ENCODE measurements at regions not wholly inside any gene's neighbourhood (a gene's known extent, or its start where the extent isn't known, plus 50 kb on each side); places are given as distances from the start of the nearest gene placed in this dataset.
"Not testable (repeated sequence)": the region's sequence is repeated elsewhere in the genome, so short reads cannot be mapped to it uniquely, and the experiment has no call there.

DNA sequence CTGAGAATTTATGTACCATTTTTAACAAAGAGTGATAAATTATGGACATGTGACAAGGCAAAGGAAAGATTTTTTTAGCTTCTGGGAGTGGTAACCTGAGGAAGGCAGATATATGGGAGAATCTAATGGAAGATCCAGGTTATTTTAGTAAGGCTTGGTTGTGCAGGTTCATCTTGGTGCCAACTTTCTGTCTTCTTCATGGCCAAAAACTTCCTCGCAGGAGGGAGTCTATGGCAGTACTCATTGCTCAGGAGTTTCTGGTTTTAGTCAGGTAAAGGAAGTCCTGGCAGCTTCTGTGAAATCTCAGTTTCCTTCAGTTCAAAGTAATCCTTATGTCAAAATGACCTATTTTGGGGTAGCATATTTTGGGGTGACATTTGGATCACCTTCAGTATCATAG is 248.3 kb upstream of the KCNN2 start:
- DNase-seq: no peak
- Mint-ChIP-seq H3K9me3 (peaks cover 8% of the 10 kb centered on the region), H3K27me3 (ENCODE audit: low read depth) (no peaks in the 10 kb centered on the region), H3K4me3 (no peak overlapping the region), H3K27ac (no peak overlapping the region), H3K4me1 (ENCODE audit: low read depth) (no peaks in the 10 kb centered on the region), H3K36me3 (ENCODE audit: low read depth) (no peaks in the 10 kb centered on the region)
- intact Hi-C loops (cut with micrococcal nuclease): no loop called here
- CTCF ChIA-PET: no interaction called here

DNA sequence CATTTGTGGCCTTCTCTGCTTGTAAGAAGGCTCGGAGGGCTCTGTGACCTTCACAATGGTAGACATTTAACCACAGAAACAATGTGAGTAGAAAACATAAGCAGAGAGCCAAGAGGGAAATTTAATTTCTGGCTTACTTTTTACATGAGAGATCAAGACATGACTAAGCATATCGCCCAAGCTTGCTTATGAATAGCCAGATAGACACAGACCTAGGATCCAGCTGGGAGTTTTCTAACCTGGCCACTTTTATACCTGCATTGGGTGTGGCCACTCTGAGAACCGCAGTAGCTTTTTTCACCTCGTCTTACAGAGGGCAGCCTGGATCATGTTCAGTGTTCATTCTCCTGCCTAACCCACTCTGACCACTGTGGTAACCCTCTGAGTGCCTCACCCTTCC is 244.9 kb upstream of the KCNN2 start:
- Mint-ChIP-seq H3K27me3 (ENCODE audit: low read depth) (no peaks in the 10 kb centered on the region), H3K27ac (no peak overlapping the region), H3K9me3 (peaks cover 2% of the 10 kb centered on the region), H3K4me1 (ENCODE audit: low read depth) (no peaks in the 10 kb centered on the region), H3K4me3 (no peak overlapping the region), H3K36me3 (ENCODE audit: low read depth) (no peaks in the 10 kb centered on the region)
- DNase-seq: no peak
- CTCF ChIA-PET: no interaction called here
- intact Hi-C loops (cut with micrococcal nuclease): no loop called here

DNA sequence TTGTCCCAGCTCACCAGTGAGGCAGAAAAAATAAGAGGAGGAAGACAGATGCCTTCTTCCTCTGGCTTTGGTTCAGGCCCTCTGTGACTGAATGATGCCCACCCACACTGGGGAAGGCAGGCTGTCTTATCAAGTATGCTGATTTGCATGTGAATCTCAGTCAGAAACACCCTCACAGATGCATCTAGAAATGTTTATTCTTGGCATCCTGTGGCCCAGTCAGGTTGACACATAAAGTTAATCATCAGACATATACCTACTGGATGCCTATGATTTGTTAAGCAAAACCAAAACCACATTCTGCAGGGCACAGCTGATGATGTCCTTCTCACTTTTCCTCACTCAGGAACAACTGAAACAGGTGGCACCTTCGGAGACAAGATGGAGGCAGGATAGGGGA is 243.4 kb upstream of the KCNN2 start:
- Mint-ChIP-seq H3K9me3 (no peaks in the 10 kb centered on the region), H3K27me3 (ENCODE audit: low read depth) (no peaks in the 10 kb centered on the region), H3K36me3 (ENCODE audit: low read depth) (no peaks in the 10 kb centered on the region), H3K4me1 (ENCODE audit: low read depth) (no peaks in the 10 kb centered on the region), H3K4me3 (no peak overlapping the region), H3K27ac (no peak overlapping the region)
- intact Hi-C loops (cut with micrococcal nuclease): no loop called here
- CTCF ChIA-PET: no interaction called here
- DNase-seq: no peak

DNA sequence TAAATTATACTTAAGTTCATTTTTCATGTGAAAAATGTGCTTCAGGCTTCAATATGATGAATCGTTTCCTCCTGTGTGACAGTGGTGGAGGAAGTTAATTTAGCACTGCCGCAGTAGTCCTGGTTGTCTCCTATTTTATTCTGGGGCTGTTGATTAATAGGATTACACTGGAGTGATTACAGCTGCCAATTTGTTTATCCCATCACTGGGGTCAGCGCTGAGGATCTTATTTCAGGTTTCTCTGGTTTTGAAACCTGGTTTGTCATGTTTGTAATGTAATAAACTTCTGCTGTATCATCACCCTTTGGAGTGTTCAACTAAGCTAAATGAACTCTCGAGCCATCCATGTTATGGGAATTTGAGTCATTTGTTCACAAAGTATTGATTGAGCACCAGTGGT is 241.7 kb upstream of the KCNN2 start:
- H3K27ac Mint-ChIP-seq: no peak overlapping the region

DNA sequence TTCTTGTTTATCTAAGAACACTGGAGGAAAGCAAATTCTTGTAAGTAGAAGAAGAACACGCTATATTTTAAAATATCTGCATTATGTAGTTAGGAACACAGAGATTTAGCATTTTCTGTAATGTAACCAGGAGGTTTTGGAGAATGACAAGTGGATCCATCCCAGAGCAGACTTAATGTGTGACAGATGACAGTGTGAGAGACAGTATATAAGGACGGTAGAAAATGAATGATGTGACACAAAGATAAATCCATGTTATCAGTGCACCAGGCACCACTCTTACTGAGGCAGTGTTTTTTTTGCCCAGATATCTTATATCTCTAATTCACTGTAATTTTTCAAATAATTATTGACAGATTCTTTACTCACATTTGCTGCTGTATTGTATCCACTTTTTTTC is 239.0 kb upstream of the KCNN2 start:
- Mint-ChIP-seq H3K4me1 (ENCODE audit: low read depth) (no peaks in the 10 kb centered on the region), H3K9me3 (peaks cover 3% of the 10 kb centered on the region), H3K27ac (no peak overlapping the region), H3K27me3 (ENCODE audit: low read depth) (no peaks in the 10 kb centered on the region), H3K4me3 (no peak overlapping the region), H3K36me3 (ENCODE audit: low read depth) (no peaks in the 10 kb centered on the region)
- DNase-seq: no peak
- CTCF ChIA-PET: no interaction called here
- intact Hi-C loops (cut with micrococcal nuclease): no loop called here

More for the DNA sequence above, 241.7 kb upstream of the KCNN2 start:
- Mint-ChIP-seq H3K4me1 (ENCODE audit: low read depth) (no peaks in the 10 kb centered on the region), H3K4me3 (no peak overlapping the region), H3K9me3 (no peaks in the 10 kb centered on the region), H3K27me3 (ENCODE audit: low read depth) (no peaks in the 10 kb centered on the region), H3K36me3 (ENCODE audit: low read depth) (no peaks in the 10 kb centered on the region)
- CTCF ChIA-PET: no interaction called here
- intact Hi-C loops (cut with micrococcal nuclease): no loop called here
- DNase-seq: no peak

DNA sequence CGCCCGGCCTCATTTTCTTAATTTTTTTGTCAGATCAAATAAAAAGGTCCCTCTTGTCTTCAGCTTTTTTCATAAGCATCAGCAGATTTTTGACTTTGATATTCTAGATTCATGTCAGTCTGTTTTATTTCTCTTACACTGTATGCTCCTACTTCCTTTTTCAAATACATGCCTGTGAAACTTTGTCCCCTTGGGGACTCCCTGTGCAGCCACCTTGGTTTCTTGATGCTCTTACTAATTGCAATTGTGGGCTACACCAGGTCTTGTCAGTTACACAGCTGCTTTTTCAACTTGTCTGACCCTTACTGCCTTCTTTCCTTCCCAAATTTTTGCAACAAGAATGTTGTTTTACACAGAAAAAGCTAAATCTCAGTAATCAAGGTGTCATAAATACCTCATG is 238.2 kb upstream of the KCNN2 start:
- H3K9me3 Mint-ChIP-seq: peaks cover 3% of the 10 kb centered on the region
- no peaks in the 10 kb centered on the region for H3K36me3 Mint-ChIP-seq (ENCODE audit: low read depth)
- no peak overlapping the region for H3K4me3 Mint-ChIP-seq
- DNase-seq: no peak
- H3K27ac Mint-ChIP-seq: no peak overlapping the region
- no peaks in the 10 kb centered on the region for H3K27me3 Mint-ChIP-seq (ENCODE audit: low read depth)
- H3K4me1 Mint-ChIP-seq (ENCODE audit: low read depth): no peaks in the 10 kb centered on the region
- CTCF ChIA-PET: no interaction called here
- intact Hi-C loops (cut with micrococcal nuclease): no loop called here

DNA sequence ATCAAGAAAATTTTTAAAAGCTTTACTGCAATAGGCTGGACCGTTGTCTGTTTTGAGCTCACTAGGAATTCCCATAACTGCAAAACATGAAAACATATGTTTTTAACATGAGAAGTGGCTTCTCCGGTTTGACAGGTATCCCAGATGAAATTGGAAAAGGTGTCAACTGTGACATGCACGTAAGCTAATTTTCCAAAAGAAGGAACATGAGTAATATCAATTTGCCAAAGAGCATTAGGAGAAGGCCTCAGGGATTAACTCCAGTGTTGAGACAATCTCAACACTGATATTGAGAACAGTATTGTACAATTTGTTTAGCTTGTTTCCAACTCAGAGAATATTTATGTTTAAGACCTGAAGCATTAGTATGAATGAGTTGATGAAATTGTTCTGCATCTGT is 215.5 kb upstream of the KCNN2 start:
- CTCF ChIA-PET: no interaction called here
- intact Hi-C loops (cut with micrococcal nuclease): no loop called here
- H3K27me3 Mint-ChIP-seq (ENCODE audit: low read depth): no peaks in the 10 kb centered on the region
- no peaks in the 10 kb centered on the region for H3K4me1 Mint-ChIP-seq (ENCODE audit: low read depth)
- peaks cover 30% of the 10 kb centered on the region for H3K9me3 Mint-ChIP-seq
- H3K27ac Mint-ChIP-seq: no peak overlapping the region
- no peaks in the 10 kb centered on the region for H3K36me3 Mint-ChIP-seq (ENCODE audit: low read depth)
- DNase-seq: no peak
- no peak overlapping the region for H3K4me3 Mint-ChIP-seq

DNA sequence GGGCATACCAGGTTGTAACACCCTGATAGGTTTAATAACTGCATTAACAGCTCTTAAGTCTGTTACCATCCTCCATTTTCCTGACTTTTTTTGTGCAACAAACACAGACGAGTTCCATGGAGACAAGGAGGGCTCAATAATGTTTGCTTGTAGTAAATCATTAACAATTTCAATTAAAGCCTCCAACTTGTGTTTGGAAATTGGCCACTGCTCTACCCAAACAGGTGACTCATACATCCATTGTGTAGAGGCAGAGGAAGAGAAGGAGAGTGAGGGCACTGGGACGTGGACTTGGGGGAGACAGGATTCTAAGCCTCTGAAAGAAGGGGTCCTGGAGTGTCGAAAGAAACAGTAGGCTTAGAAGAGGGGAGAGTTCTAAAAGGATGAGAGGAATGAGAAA is 213.6 kb upstream of the KCNN2 start:
- DNase-seq: no peak
- no peaks in the 10 kb centered on the region for H3K27me3 Mint-ChIP-seq (ENCODE audit: low read depth)
- CTCF ChIA-PET: no interaction called here
- intact Hi-C loops (cut with micrococcal nuclease): no loop called here
- no peaks in the 10 kb centered on the region for H3K4me1 Mint-ChIP-seq (ENCODE audit: low read depth)
- no peak overlapping the region for H3K4me3 Mint-ChIP-seq
- no peaks in the 10 kb centered on the region for H3K36me3 Mint-ChIP-seq (ENCODE audit: low read depth)
- H3K9me3 Mint-ChIP-seq: peaks cover 36% of the 10 kb centered on the region
- H3K27ac Mint-ChIP-seq: no peak overlapping the region

DNA sequence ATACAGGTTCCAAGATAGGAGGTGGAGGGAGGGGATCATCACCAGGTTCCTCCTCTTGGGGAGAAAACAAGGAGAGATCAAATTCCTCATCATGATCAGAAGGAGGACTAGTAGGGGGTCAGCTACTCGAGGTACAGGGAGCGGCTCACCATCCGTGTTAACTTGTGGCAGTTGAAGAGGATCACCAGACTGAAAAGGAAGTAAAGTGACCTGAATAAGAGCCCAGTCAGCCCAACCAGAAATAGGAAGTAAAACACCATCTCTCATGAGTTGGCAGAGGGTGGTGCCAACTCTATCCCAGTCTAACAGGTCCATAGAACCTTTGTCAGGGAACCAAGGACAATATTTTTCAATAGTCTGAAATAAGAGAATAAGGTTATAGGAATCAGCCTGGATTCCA is 213.1 kb upstream of the KCNN2 start:
- DNase-seq; H3K27me3 Mint-ChIP-seq (ENCODE audit: low read depth); H3K4me1 Mint-ChIP-seq (ENCODE audit: low read depth); intact Hi-C loops (cut with micrococcal nuclease); CTCF ChIA-PET; H3K4me3 Mint-ChIP-seq; H3K36me3 Mint-ChIP-seq (ENCODE audit: low read depth); H3K27ac Mint-ChIP-seq: not testable (repeated sequence)
- peaks cover 36% of the 10 kb centered on the region for H3K9me3 Mint-ChIP-seq

DNA sequence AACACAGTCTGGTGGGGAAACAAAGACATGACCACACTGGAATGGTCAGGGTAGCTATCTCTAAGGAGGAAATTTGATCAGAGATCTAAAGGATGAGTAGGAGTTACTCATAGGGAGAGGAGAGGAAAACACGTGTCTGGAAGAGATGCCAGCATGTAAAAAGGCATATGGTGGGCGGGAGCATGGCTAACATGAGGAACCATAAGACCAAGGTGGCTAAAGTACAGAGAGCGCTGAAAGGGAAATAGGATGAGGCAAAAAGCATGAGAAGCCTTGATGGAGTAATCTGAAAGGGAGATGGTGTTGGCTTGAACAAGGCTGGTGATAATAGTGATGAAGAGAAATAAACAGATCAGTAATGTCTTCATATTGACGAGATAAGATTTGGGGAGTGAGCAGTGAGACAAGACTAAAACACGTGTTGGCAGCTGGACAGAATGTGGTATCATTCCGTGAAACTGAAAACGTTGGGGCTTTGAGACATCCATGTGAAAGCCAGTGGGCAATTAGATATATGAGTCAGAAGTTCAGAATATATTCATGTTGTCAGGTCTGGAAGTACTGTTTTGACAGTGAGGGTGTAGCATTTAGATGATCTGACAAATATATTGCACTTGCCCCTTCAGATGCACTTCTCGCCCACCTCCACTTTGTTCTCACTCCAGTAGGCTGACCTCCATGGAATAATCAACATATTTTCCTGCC is 209.1 kb upstream of the KCNN2 start:
- no peaks in the 10 kb centered on the region for H3K36me3 Mint-ChIP-seq (ENCODE audit: low read depth)
- CTCF ChIA-PET: no interaction called here
- no peak overlapping the region for H3K4me3 Mint-ChIP-seq
- H3K9me3 Mint-ChIP-seq: peaks cover 41% of the 10 kb centered on the region
- no peaks in the 10 kb centered on the region for H3K27me3 Mint-ChIP-seq (ENCODE audit: low read depth)
- DNase-seq: no peak
- H3K27ac Mint-ChIP-seq: no peak overlapping the region
- intact Hi-C loops (cut with micrococcal nuclease): no loop called here
- H3K4me1 Mint-ChIP-seq (ENCODE audit: low read depth): no peaks in the 10 kb centered on the region

DNA sequence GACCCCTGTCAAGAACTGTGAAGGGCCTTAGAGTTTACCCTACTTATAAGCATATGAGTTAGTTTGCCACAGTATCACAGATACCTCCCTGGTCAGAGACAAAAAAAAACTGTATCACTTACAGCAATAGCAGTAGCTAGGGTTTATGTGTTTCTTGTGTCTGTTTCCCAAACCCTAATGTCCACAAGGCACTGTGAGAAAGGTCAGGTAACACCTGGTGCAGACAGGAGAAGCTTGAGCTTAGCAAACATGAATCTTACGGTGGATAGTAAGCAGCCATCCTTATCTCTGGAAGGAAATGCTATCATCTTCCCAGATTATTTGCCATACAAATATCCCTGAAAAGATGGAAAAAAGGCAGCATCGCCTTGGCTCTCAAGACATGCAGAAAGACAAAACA is 208.5 kb upstream of the KCNN2 start:
- H3K27me3 Mint-ChIP-seq (ENCODE audit: low read depth): no peaks in the 10 kb centered on the region
- intact Hi-C loops (cut with micrococcal nuclease): no loop called here
- H3K4me1 Mint-ChIP-seq (ENCODE audit: low read depth): no peaks in the 10 kb centered on the region
- DNase-seq: no peak
- no peak overlapping the region for H3K27ac Mint-ChIP-seq
- H3K36me3 Mint-ChIP-seq (ENCODE audit: low read depth): no peaks in the 10 kb centered on the region
- H3K9me3 Mint-ChIP-seq: peaks cover 36% of the 10 kb centered on the region
- CTCF ChIA-PET: no interaction called here
- no peak overlapping the region for H3K4me3 Mint-ChIP-seq

DNA sequence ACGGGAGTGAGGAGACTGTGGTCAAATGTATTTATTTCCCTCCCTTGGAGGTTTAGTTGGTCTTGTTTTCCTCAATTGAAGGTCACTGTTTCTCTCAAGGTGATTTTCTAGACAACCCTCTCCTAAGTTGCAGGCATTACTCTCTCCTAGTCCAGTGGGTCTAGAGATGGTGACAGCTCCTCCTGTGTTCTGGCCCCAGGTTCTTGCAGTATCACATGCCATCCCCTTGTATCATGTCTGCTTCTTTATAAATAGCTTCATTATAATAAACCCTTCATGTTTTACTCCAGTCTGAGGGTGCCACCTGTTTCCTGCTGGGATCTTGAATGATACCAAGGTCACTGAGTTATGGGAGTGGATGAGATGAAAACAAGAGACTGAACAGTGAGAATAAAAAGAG is 208.0 kb upstream of the KCNN2 start:
- Mint-ChIP-seq H3K4me3 (no peak overlapping the region), H3K4me1 (ENCODE audit: low read depth) (no peaks in the 10 kb centered on the region), H3K9me3 (peaks cover 33% of the 10 kb centered on the region), H3K27ac (no peak overlapping the region), H3K27me3 (ENCODE audit: low read depth) (no peaks in the 10 kb centered on the region), H3K36me3 (ENCODE audit: low read depth) (no peaks in the 10 kb centered on the region)
- CTCF ChIA-PET: no interaction called here
- DNase-seq: no peak
- intact Hi-C loops (cut with micrococcal nuclease): no loop called here

DNA sequence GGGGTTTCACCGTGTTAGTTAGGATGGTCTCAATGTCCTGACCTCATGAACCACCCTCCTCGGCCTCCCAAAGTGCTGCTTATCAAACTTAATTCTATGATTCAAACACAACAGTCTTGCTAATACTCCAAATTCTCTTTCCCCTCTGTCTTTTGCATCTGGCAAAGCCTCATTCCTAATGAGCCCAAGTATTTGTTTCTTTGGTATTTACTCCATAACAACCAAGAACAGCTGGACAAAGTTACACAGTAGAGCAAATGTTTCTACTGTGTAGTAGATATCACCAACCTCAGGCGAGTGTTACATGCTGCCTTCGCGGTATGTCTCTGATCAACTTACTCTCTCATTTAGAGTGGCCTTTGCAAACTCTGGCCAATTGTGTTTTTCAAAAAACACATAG is 195.8 kb upstream of the KCNN2 start:
- no peak overlapping the region for H3K27ac Mint-ChIP-seq
- peaks cover 7% of the 10 kb centered on the region for H3K9me3 Mint-ChIP-seq
- CTCF ChIA-PET: no interaction called here
- no peaks in the 10 kb centered on the region for H3K36me3 Mint-ChIP-seq (ENCODE audit: low read depth)
- intact Hi-C loops (cut with micrococcal nuclease): no loop called here
- H3K4me1 Mint-ChIP-seq (ENCODE audit: low read depth): no peaks in the 10 kb centered on the region
- no peak for DNase-seq
- H3K4me3 Mint-ChIP-seq: no peak overlapping the region
- H3K27me3 Mint-ChIP-seq (ENCODE audit: low read depth): no peaks in the 10 kb centered on the region

DNA sequence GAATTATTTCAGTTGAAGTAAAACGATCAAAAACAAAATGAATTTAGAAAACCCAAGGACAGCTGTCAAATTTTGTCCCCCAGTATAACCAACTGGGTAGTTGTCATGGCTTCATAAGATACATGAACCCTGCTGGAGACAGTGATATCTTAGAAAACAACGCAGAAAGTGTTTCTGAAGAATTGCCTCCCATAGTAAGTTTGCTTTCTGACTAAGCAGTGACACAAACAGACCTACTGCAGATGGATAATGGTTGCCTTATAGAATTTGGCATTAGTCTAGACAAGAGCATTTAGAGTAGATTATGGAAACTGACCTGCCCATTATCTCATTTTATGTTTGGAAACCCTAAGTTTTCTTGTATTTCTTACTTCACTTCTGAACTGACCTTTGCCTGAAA is 187.7 kb upstream of the KCNN2 start:
- no peak for DNase-seq
- intact Hi-C loops (cut with micrococcal nuclease): no loop called here
- CTCF ChIA-PET: no interaction called here
- Mint-ChIP-seq H3K27ac (no peak overlapping the region), H3K36me3 (ENCODE audit: low read depth) (no peaks in the 10 kb centered on the region), H3K4me1 (ENCODE audit: low read depth) (no peaks in the 10 kb centered on the region), H3K9me3 (peaks cover 3% of the 10 kb centered on the region), H3K27me3 (ENCODE audit: low read depth) (no peaks in the 10 kb centered on the region), H3K4me3 (no peak overlapping the region)

Data from activated naive CD4-positive, alpha-beta T cell treated with anti-CD3 and anti-CD28 coated beads for 36 hours (primary cell).